ENCODE measurements at regions not wholly inside any gene's neighbourhood (a gene's known extent, or its start where the extent isn't known, plus 50 kb on each side); places are given as distances from the start of the nearest gene placed in this dataset.

- TF ChIP-seq TAF1 (IDR thresholded peaks at IDR 0.05; ENCODE audit: borderline replicate concordance, low read depth, low read length) (no peak), POLR2AphosphoS5 (IDR thresholded peaks at IDR 0.05; ENCODE audit: low read depth, low read length) (no peak)
Observed at GRCh38 chr14:84013424-84013823, 1516.5 kb upstream of the FLRT2 start.
